ENCODE measurements at regions not wholly inside any gene's neighbourhood (a gene's known extent, or its start where the extent isn't known, plus 50 kb on each side); places are given as distances from the start of the nearest gene placed in this dataset.
"Not testable (repeated sequence)": the region's sequence is repeated elsewhere in the genome, so short reads cannot be mapped to it uniquely, and the experiment has no call there.

DNA sequence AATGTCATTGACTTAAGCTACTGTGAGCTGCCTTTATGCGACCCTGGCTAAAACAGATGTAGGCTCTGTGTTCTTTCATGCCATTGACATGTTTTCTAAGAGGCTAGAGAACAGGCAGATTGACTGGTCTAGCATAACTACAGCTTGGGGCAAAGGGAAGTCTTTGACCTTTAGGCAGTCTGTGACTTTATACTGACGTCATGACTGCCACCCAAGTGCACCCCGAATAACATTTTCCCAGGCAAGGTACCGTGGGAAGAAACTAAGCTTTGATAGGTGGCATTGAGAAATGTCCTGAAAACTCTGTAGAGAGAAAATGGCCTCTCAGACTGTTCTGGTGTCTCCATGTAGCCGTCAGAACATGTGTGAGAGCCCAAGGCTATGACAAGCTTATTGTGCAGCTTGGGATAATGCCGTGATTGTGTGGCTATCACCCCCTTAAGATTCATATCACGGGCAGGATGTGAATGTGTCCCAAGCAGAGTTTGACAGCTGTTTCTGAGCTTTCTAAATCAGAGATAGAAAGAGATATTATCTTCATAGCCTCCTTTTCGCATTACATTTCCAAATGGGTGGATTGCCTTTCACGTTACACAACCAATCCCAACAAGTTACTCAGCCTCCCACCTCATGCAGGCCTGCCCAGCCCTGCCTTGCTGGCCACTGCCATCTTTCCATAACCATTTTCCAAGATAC, 672.2 kb upstream of the ACVR2A start:
- DNase-seq: no peak

DNA sequence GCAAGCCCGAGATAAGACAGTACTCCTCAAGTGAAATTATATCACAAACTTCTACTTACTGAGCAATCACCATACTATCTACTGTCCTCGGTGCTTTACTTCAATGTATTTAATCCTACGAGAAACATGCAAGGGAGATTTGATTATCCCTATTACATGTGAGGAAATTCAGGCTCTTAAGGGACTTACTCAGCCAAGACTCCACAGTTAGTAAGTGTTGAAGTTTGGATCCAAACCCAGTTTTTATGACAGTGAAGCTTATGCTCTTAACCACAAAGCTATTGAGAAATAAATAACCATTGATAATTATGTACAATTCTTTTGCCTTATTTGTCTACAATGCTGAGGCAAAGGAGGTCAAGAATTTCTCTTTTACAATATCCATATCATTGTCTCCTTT, 672.9 kb upstream of the ACVR2A start:
- no peak for DNase-seq

DNA sequence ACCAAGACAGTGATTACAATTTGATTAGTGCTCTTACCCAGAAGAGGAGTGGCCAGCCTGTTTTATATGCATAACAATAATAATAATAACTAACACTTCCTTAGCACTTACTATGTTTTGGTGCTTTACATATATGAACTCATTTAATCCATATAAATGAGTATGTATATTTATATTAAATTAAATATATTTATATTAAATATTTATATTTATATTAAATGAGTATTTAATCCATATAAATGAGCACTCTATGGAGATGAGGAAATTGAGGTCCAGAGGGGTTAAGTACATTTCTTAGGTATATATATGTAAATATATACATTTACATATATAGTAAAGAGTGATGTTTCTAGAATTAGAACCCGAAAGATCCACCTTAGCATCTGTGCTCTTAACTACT, 673.9 kb upstream of the ACVR2A start:
- DNase-seq: no peak

DNA sequence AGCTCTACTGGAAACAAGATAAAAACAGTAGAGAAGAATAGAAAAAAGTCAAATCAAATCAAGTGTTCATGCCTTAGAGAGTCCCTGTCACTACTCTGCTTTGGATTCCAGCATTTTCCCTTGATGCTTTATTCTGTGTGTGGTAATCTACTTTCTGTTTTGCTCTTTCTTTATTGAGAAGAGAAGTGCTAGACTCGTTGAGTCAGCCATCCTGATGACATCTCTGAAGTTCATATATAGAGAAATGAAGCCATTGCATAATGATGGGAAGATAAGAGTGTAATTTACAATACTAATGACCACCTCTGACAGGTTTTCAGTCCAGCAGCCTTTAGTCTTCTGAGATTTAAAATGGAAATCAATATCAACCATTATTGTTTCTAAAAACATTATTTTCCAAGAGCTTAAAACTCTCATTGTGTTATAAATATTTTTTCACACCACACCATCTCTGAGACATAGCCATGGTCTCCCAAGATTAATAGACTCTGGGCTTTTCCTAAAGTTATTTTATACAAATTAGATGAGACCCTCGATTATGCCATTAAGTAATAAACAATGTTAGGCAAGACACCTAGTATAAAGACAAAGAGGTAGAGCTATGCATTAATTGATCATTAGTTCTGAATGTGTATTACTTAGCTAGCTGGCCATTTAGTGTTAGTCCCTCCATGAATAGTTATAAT, 679.0 kb upstream of the ACVR2A start:
- DNase-seq: no peak

DNA sequence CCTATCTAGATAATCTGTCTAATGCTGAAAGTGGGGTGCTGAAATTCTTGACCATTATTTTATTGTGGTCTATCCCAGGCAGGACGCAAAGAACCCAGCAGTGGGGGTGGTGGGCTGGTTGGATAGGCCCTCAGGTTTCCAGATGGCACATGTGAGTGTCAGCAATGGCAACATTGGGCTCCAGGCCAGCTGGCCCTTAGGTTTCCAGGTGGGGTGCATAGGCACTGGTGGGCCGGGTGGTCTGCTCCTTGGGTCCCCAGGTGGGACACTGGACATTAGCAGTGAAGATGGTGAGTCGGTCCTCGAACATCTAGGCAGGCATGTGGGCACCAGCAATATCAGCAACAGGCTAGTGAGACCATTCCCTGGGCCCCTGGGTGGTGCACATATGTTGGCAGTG, 680.3 kb upstream of the ACVR2A start:
- DNase-seq: no peak

DNA sequence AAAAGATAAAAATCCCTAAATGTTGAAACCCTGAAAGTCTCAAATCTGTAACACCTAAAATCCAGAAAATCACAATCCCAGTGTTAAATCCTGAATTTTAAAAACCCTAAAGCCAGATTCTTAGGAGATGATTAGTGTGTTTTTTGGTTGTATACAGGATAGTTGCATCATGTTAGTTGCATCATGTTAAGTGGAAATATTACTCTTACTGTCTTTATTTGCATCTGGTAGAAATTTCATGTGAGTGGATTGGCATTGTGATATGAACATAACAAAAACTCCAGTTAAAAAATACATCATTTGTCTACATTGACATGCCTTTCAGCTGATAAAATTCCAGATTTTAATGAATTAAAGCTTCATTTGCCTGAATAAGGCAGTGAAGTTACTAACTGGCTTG, 683.1 kb upstream of the ACVR2A start:
- DNase-seq: no peak

DNA sequence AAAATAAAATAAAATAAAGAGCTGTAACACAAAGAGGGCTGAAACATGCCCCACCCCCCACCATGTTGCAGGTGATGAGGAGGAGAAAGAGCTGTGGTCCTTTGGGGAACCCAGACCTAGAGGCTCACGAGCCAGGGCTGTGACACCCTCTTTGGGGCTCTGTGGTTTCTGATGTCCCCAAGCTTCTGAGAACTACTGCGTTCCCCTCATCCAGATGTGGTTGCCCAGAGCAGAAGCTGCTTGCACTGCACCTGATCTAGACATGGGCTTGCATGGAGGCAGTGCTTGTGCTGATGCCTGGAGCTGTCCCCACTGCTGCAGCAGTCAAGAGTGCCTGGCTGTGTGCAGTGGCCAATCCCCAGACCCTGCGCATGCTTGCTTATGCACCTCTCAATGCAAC, 687.9 kb upstream of the ACVR2A start:
- DNase-seq: no peak

DNA sequence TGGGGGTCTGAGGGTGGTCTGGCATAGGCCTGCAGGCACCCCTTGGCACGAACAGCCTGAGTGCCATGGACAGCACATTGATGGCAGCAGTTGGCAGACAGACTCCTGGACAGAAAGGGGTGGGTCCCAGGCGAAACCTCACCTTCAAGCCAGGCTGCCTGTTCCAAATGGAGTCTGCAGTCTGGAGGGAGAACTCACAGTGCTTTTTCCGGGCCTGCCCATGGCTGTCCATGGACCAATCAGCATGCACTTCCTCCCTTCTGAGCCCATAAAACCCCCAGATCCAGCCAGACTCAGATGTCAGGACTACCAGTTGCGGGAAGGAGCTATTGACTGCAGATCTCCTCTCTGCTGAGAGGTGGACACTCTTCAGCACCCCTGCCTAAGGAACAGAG, 694.6 kb upstream of the ACVR2A start:
- DNase-seq: no peak

DNA sequence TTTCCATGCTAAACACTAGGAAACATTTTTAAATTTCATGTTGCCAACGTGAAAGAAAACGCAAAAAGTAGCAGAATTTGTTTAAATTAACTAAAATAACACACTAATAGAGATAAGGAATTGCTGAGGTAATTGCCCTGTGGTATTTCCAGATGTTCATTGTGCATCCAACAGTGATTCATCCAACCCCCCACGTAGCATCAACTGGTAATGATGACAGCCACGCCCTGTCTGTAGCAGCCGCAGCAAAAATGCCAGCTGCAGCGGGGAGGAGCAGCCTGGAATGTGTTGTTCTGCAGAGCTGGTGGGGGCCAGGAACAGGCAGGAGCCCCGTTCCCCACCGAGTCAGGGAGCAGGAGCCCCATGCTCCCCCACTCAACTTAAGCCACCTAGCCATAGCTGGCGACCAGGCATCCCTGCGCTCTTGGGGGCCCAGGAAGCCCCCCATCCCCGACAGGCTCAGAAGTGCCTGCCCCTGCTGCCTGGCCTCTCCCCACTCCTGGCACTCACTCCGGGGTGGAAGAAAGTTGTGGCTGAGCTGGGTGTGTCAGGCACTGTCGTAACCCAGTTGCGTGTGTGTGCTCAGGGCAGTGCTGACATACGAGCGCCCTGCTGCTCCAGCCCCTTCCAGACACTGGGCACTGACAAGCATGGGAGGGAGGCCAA, 695.1 kb upstream of the ACVR2A start:
- no peak for DNase-seq

DNA sequence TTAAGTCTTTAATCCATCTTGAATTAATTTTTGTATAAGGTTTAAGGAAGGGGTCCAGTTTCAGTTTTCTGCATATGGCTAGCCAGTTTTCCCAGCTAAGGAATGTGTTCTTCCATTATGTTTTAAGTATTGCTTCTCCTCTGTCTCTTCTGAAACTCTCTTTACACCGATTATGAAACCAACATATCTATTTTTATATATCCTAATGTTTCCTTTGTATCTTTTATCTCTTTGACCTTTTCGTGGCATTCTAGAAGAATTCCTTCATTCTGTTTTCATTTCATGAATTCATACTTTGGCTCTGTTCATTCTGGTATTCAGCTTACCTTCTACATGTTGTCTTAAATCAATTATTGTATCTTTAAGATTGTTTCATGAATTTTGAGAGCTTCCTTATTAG, 697.0 kb upstream of the ACVR2A start:
- DNase-seq: no peak

DNA sequence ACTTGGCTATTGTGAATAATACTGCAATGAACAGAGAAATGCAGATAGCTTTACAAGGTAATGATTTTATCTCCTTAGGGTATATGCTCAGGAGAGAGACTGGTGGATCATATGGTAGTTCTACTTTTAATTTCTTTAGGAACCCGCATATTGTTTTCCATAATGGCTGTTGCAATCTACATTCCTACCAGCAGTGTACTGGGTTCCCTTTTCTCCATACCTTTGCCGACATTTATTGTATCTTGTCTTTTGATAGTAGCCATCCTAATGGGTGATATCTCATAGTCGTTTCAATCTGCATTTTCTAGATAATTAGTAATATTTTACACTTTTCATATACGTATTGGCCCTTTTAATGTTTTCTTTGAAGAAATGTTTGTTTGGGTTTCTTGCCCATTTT, 702.9 kb upstream of the ACVR2A start:
- no peak for DNase-seq

DNA sequence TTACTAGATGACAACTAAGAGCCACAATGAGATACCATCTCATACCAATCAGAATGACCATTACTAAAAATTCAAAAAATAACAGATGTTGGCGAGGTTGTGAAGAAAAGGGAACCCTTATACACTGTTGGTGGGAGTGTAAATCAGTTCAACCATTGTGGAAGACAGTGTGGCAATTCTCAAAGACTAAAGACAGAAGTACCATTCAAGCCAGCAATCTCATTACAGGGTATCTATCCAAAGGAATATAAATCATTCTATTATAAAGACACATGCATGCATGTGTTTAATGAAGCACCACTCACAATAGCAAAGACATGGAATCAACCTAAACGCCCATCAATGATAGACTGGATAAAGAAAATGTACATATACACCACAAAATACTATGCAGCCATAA, 705.1 kb upstream of the ACVR2A start:
- not testable (repeated sequence) for DNase-seq

DNA sequence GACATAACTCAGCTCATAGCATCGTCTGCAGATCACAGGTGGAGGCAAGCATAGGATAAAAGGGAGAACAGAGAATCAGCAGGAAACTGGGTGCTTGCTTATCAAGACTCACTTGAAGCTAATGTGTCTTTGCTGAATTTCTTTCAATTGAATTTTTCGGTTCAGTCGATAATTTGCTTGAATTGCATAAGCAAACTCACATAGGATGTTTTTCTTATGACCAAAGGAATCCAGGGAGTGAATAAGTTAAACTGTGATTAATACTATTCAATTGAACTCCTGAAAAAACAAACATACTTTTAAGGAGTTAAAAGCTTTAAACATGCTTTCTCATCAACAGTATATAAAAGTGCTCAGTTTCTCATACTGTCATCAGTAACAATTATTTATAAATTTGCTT, 707.1 kb upstream of the ACVR2A start:
- no peak for DNase-seq

DNA sequence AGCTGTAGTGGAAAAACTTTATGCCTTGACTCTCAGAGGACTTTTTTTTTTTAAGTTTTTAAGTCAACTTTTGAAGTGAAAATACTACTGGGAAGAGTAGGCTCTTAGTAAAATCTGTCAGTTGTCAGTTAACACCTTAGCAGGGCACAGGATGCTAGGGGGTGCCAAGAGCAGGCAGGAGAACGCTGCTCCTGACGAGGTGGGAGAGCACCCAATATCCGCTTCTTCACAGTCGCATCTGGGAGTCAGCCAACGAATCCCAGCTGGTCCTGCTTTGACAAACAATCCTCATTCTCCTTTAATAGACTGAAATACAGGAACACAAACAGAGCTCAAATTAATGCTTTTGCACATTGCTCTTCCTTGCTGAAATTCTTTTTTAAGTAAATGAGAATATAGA, 709.5 kb upstream of the ACVR2A start:
- DNase-seq: no peak

DNA sequence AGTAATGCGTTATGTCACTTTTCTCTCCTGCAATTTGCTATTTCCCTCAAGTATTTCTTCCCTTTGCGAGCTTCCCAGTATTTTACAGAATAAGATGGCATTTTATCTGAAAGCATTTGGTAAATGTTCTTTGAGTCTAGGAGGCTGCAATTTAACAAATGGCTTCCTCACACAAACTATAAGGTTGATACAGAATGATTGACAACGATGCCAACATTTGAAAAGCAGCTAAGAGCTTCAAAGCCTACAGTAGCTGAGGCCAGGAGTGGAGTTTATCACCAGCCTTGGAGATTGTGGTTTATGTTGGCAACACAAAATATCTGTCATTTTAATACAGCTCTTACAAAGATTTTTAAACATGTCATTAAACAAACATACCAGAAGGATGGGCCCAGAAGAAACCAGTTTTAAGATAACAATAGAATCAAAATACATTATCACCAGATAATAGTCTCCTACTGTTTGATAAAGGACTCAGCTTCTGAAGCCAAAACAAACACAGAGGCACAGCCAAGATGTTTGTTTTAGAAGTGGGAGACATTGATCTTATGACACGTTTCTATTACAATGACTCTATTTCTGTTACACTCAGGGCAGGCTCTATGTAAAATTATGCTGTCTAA, 711.4 kb upstream of the ACVR2A start:
- DNase-seq: no peak

DNA sequence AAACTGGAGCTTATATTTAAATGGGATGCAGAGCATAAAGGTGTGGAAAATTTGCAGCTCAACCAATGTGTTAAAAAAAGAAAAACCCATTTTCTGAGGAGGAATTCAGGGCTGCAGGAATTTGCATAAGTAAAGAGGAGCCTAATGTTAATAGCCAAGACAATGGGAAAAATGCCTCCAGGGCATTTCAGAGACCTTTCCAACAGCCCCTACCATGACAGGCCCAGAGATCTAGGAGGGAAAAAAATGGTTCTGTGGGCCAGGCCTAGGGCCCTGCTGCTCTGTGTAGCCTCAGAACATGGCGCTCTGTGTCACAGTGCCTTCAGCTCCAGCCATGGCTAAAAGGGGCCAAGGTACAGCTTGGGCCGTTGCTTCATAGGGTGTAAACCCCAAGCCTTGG, 719.7 kb upstream of the ACVR2A start:
- no peak for DNase-seq

DNA sequence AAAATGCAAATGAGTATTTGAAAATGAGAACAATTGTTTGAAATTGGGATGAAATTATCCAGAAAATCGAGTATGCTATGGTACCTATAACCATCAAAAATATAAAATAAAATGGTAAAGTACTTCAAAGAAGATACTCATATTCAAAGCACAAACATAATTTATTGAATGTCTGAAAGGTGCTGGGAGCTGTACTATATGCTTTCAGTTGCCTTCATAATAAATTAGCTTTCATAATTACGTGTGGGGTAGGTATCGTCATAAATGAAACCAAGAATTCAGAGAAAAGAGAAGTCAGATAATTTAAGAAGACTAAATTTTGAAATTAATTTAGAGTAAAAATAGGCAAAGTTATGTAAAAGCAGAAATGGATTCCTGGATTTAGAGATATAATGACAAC, 721.9 kb upstream of the ACVR2A start:
- DNase-seq: no peak

DNA sequence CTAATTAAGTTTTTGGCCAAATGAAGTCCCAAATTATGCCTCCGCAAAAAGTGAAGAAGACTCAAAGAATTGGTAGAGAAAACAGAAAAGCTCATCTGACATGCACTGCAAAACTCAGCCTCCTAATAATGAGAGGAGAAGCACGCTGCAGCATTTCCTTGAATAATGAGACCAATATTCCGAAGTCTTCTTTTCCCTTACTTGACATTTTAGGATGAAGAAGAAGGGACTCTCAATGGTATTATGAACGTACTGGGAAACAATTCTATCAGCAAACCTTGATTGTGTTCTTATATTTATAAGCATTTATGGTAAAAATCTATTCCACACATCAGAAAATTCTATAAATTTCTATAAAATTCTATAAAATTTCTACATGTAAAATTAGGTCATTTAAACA, 733.9 kb upstream of the ACVR2A start:
- no peak for DNase-seq

DNA sequence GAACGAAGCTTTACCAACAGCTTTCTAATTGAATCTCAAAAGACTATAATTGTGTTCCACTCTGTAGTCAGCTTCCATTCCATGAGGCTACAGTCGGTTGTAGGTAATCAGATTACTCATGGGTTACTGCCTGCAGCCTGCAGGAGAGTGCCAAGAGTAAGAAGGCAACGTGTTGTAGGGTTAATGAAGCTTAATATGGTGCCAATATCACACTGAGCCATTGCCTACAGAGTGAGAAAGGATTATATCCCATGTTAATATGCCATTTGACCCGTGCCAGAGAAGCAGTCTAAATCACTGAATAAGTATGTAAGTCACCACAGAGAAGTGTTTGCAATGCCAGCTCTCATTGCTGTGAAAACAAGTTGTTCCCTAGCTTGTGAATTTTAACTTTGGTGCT, 734.5 kb upstream of the ACVR2A start:
- DNase-seq: no peak

DNA sequence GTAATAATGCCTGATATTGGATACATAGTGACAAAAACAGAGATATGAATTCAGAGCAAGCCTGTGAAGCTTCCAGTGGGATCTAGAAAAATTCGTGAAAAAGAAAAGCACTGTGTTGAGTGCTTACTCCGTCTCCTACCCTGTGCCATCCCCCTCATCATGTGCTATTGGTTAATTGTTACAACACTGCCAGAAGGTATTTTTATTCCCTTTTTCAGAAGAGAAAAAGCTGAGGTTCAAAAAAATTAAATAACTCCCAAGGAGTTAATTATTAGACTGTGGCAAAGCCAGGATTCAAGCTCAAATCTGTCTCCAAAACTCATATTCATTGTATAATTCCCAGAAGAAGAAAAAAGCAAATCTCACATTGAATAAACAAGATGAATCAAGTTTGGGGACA, 735.5 kb upstream of the ACVR2A start:
- DNase-seq: no peak

DNA sequence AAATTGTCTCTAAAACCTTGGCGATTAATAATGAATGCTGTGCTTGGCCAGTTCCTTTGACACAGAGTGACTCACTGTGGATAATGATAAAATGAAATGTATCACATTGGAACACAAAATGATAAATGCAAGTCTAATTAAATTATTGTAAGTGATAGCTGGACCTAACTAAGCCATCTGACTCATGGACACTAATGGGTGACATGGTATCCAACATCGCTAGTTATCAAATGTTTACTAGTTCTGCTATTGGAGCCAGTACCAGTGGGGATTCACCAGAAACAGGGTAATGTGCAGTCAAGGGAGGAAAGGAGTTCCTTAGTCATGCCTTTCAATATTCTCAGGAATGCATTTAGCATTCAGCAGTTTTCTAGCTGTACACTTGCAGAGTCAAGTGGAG, 736.3 kb upstream of the ACVR2A start:
- no peak for DNase-seq

DNA sequence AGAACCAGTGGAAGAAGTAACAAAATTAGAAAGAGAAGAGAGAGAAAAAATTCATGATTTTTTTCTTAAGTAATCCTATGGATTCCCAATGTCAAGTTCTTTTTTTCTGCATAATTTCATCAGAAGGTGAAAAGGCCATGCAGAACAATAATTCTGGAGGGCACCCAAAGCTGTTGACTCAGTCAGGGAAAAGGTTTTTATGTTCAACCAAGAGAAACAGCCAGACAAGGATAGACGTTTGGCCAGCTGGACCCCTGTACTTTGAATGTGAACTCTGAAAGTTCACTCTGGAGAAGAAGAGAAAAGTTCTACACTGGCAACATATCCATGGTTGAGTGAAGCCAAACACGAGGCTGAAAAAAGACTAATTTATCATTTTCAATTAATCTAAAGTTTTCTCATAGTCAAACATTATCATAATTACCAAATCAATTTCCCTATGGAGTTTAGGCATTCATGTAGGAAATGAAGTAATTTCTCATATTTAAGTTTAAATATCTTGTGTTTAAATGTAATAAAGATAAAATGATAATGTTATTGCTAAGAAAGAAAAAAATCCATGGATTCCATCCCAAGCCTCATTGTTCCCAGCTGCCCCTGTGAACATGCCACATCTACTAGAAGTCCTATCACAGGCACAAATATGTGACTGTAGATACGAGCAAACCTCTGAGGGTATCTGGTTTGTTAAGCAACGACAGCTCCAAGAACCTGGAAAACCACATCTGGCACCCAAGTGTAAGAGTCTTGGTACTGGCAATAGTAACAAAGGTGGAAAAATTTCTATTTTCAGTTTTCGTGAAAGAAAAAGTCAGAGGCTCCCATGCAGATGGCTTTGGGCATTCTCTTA, 742.7 kb upstream of the ACVR2A start:
- no peak for DNase-seq

DNA sequence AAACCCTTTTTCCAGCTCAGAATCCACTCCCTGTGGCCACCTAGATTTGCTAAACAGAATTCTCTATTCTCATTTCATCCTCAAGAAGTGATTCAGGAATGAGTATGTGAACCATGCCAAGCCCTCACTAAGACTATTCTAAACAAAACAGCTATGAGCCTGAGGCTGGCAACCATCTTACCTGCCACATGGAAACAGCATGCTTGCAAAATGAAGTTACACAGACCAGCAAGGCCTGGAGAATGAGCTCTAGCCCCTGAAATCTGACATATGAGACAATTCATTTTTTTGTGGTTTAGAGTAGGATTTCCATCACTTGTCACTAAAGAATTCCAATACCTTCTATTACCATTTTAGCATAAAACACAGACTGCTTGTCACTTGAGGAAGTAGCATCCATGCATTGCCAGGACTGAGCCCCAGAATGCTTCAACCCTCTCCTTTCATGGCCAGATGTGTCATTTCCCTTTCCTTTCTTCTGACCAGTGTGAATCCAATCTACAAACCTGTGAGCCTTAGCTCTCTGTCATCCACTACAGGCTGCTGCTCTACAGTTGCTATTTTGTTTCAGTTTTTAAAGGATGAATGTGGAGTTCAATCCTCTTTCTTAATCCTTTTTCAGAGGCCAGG, 744.3 kb upstream of the ACVR2A start:
- DNase-seq: no peak

All from CD4-positive, alpha-beta T cell treated with Interleukin-21 for 1 hour (primary cell).